ENCODE measurements at regions not wholly inside any gene's neighbourhood (a gene's known extent, or its start where the extent isn't known, plus 50 kb on each side); places are given as distances from the start of the nearest gene placed in this dataset.

DNA sequence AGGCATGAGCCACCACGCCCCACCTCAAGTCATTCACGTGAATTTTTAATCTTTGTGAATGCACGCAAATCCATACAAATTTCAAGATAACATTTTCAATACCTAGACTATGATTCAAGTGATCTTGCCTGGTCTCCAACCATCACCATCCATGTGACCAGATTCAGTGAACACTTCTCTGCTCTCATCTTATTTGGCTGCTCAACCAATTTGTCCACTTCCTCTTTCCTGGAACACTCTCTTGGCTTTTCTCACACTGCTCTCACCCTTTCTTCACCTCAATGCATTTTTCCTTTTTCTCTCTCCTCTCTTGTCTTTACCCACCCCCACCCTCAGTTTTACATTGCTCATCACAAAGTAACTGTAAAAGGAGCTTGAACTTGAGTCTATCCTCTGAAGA is 354.7 kb upstream of the KIF2A start:
- intact Hi-C loops (cut with DNase I), result no loop called here
- DNase-seq, result no peak
- no peak for ATAC-seq (ENCODE audit: poor library complexity)

DNA sequence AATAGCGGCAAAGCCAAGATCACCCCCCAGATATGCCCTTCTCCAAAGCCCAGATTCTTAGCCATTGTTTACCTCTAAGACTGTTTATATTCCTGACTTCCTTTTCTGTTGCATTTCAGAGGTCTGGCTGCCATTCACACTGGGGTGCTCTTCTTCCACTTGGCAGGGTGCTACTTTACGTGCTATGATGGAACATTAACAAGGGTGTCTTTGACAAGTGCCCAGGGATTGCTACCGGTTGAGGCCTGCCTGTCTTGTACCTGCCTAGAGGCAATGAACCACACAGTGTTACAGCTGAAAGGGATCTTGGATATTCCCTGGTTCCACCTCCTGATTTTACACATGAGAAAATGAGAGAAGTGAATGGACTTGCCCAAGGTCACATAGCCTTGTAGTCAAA is 352.1 kb upstream of the KIF2A start:
- DNase-seq, result no peak
- ATAC-seq (ENCODE audit: poor library complexity), result no peak
- intact Hi-C loops (cut with DNase I), result no loop called here

DNA sequence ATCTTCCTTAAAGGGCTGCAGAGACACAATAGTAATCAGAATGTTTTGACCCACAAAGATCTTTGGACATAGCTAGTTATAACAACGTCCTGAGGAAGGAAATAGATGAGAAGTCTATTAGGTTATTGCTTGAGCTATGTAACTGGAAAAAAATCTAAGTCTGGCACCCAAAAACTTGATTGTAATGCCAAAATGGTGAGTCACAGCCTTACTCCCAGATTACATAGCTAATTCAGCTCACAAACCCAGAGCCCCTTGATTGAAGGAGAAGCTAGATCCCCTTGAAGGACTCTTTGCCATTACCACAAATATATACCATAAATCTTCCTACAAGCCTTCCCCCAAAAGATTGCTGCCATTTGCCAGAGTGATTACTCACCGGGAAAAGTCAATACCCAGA is 341.8 kb upstream of the KIF2A start:
- intact Hi-C loops (cut with DNase I), result no loop called here
- ATAC-seq (ENCODE audit: poor library complexity), result no peak

DNA sequence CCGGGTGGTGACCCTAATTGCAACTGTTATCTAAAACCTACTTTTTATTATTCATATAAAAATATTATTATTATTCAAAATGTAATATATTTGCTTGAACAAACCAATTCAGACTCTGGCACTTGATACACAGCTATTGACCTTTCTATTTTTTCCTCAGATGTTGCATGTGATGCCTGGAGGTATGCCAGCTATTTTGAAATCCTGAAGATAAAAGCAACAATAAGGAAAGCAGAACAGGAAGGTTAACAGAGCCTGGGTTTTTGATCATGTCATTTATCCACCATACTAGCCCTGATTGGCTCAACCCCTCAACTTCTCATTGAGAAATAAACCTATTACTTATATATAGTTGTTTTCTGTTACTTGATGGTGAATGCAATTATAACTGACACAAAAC is 340.9 kb upstream of the KIF2A start:
- ATAC-seq (ENCODE audit: poor library complexity), result no peak

More for the DNA sequence above, 341.8 kb upstream of the KIF2A start:
- DNase-seq, result no peak

DNA sequence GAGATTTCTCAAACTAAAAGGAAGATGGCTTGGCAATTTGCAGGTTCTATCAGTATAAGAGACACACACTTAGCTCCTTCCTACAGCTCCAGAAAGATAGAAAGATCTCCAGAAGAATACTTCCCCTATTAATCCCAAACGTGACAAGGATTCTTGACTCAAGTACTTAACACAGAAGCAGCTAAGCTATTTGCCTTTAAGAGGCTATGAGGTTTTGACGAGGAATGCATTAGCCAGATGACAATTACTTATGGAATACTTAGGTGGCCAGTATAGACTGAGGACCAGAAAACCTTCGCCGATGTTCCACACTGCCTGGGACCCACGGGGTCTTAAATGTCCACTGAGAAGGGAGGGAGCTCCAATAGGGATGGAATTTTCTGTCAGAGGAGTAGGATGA is 340.5 kb upstream of the KIF2A start:
- intact Hi-C loops (cut with DNase I), result no loop called here
- no peak for DNase-seq
- no peak for ATAC-seq (ENCODE audit: poor library complexity)

More for the DNA sequence above, 340.9 kb upstream of the KIF2A start:
- intact Hi-C loops (cut with DNase I), result no loop called here
- no peak for DNase-seq

DNA sequence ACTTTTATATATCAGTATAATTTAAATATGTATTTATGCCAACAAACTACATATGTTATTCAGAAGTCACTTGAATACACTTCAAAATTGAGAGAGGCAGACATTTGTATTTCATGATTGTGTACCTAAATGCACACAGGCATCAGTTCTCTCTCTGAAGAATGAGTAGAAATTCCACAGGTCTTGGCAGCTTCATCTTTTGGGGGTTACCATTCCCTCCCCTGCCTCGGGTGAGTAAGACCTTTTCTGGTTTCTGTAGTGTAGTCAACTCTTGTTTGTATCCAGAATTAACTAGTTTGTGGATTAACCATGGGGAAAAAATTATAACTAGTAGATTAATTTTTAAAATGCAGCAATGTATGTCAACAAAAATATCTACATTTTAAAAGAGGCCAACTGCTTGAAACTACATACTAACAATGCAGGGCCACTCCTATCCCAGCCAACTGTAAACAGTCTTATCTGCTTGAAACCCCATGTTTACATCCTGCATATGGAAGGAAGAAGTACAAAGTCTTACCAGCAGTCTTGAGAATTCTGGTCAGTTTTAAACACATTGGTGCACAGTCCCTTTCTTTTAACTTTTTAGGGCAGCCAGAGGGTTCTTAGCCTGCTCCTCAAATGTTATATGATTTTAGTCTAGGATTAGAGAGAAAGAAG is 339.6 kb upstream of the KIF2A start:
- ATAC-seq (ENCODE audit: poor library complexity), result no peak
- no peak for DNase-seq
- intact Hi-C loops (cut with DNase I), result no loop called here

DNA sequence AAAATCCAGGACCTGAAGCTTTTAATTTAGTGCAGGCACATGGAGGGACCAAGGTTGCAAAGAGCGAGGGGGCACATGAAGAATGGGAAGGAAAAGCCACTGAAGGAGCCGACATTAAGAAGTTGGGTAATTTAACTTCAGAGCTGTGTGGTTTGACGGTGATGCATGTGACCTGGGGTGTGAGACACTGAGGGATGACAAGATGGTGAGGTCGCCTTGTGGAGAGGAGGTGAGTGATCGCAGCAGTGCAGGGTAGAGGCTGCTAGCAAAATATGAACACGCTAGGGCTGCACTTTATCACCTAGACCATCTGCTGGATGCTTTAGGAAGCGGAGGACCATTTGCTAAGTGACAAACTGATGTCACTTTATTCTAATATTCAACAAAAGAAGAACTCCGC is 339.0 kb upstream of the KIF2A start:
- intact Hi-C loops (cut with DNase I), result no loop called here
- DNase-seq (no peak), ATAC-seq (ENCODE audit: poor library complexity) (no peak)

DNA sequence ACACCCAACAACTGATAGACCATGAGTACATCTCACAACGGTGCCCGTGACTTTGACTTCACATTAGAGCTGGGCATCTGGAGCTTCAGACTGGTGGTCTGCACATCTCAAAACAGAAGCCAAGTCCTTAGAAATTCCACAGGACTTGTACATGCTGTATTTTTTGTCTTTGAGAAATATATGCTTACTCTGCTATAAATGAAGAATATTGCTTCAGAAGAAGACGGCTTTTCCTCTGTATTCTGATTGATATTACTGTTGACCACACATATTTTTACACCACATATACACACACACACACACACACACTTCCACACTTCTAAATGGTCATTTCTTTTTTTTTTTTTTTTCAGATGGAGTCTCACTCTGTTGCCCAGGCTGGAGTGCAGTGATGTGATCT is 338.3 kb upstream of the KIF2A start:
- DNase-seq, result no peak
- intact Hi-C loops (cut with DNase I), result no loop called here
- no peak for ATAC-seq (ENCODE audit: poor library complexity)

DNA sequence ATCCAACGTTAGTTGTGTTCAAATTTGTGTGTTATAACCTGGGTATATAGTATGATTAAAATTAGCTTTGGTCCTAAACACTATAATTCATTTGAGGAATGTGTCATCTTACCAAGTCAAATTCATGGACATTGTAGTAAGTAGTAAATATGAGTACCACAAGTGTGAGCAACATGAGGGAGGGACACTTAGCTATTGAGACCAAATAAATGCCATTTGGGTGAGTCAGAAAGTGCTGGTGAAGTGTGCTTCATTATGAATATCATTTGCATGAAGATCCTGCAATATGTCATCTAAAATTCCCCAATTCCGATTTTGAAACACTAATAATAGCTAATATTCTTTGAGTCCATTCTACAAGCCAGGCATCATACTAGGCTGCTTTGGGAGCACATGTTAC is 336.7 kb upstream of the KIF2A start:
- ATAC-seq (ENCODE audit: poor library complexity) (no peak), DNase-seq (no peak)
- intact Hi-C loops (cut with DNase I), result no loop called here

DNA sequence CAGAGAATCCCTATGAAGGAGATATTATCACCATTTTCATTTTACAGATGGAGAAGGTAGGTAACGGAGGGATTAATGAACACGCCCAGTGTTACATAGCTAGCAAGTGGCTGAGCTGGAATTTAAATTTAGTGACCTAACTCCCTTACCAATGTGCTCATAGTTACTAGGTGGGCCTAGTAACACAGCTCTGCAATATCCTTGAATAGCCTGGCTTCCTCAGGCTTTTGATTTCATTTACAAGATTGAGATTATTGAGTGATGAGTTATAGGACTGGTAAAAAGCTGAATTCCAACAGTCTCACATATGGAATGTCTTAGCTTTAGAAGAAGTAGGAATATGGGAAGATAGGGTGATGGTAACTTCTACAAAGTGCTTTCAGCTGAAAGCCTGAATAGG is 336.3 kb upstream of the KIF2A start:
- DNase-seq (no peak), ATAC-seq (ENCODE audit: poor library complexity) (no peak)
- intact Hi-C loops (cut with DNase I), result no loop called here

DNA sequence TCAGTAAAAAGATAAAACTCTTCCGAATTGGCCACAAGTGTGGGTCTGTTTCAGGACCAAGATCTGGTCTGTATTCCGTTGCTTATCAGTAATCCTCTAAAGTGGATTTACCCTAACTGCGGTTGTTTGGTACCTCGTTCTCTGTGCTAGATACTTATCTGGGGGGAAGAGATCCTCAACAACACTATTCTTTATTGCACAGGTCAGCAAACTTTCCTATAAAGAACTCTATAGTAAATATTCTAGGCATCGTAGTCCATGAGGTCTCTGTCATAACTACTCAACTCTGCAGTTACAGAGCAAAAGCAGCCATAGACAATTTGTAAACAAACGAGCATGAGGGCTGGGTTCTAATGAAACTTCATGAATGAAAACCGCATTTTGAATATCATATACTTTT is 335.8 kb upstream of the KIF2A start:
- no peak for DNase-seq
- ATAC-seq (ENCODE audit: poor library complexity), result no peak
- intact Hi-C loops (cut with DNase I), result no loop called here

DNA sequence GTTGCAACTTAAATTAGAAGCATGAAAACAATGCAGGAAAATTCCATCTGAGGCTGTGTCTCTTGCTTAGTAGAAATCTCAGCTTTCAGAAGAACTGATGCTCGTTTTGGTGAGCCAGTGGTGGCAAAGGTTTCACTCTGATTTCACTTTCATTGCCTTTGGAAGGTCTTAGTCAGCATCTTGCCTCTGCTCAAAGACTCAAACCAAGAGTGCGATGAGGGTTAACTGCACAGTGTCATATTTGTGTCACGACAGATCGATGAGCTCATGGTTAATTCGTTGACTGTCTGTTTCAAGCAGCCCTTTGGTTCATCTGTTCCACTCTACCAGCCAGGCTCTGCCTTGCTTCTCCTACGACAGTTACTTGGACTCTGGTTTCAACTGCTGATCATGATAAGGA is 331.3 kb upstream of the KIF2A start:
- DNase-seq, result no peak
- ATAC-seq (ENCODE audit: poor library complexity), result no peak
- intact Hi-C loops (cut with DNase I), result no loop called here

DNA sequence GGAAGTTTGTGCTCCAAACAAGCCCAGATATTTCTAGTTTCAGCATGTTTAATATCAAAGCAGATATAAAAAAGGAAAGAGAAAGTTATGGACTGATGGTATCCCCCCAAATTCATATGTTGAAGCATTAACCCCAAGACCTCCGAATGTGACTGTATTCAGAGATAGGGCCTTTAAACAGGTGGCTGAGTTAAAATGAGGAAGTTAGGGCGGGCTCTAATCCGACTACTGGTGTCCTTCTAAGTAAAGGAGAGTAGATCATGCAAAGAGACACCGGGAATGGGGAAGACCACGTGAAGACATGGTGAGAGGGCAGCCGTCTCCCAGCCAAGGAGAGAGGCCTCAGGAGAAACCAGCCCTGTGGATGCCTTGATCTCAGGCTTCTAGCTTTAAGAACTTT is 324.1 kb upstream of the KIF2A start:
- no peak for ATAC-seq (ENCODE audit: poor library complexity)
- intact Hi-C loops (cut with DNase I), result no loop called here

DNA sequence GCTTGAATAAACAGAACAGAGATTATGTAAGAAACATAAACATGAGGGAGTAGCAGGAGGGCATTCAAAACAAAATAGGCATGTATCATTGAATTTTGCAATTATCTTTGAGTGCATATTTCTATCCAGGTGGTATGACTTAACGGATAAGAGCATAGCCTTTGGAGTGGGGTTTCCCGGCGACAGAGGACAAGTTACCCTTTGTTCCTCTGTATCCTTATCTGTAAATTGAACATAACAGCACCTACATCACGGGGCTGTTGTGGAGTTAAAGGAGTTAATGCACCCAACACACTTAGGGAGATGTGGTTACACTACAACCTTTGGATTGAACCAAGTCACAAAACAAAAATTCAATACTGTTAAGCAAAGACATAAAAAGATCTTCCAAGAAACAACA is 314.6 kb upstream of the KIF2A start:
- intact Hi-C loops (cut with DNase I), result no loop called here
- no peak for ATAC-seq (ENCODE audit: poor library complexity)
- no peak for DNase-seq

More for the DNA sequence above, 324.1 kb upstream of the KIF2A start:
- DNase-seq, result no peak

DNA sequence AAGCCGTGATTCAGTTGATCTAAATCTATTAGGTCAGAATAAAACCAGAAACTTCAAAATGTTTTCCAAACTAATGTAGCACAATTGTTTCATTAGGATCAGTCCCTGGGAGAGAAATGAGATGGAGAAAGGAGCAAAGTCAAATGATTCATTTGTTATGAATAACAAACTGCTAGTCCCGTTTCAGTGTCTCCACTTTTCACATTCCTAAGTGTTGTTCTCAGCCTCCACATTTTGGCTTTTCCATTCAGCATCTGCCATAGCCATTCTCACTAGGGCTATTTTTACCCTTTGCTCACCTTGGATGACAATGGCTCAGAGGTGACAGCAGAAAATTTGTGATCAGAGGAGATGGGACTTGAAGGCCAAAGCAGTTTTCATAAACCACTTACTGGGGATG is 314.1 kb upstream of the KIF2A start:
- DNase-seq, result no peak
- no peak for ATAC-seq (ENCODE audit: poor library complexity)
- intact Hi-C loops (cut with DNase I), result no loop called here

DNA sequence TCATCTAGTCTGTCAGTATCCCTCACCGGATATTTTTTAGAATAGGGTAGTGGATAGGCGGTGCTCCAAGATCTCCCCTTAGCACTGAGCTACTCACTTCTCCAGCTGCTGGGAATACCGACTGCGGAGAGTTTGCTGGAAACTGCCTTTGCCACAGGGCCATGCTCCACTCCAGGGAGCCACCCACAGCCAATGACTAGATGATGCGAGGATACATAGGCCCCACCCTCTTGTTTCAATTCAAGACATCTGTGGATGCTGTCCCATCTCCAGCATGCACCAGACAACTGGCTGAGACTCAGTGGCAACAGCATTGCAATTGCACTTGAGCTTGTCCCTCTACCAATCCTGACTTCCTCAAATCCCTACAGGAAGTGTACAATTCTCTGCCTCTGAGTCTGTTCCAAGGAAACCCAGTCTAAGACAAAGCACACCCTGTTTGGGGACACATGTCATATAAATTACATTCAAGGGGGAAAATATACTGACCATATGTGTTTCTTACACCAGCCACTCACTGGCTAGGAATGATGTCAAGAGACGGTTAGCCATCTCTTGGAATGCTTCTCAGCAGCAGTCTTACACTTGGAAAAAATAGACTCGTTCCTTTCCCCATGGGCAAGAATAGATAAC is 312.6 kb upstream of the KIF2A start:
- ATAC-seq (ENCODE audit: poor library complexity), result no peak

DNA sequence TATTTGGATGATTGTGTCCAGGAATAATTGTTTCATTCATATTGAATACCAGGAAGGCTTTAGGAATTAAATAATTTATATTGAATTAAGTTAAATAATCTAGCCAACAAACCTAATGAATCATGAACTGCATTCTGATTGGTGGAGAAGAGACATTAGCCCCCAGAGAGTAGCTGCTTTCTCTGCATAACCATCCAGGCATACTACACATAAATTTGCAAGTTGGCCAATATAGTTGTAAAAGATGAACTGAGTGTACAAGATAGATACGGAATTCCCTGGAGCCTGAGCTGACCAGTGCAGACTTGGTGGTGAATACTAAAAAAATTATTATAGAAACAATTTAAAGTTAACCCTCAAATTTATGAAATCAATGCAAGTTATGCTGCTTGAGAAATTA is 311.8 kb upstream of the KIF2A start:
- DNase-seq (no peak), ATAC-seq (ENCODE audit: poor library complexity) (no peak)
- intact Hi-C loops (cut with DNase I), result no loop called here

More for the DNA sequence above, 312.6 kb upstream of the KIF2A start:
- no peak for DNase-seq
- intact Hi-C loops (cut with DNase I), result no loop called here

DNA sequence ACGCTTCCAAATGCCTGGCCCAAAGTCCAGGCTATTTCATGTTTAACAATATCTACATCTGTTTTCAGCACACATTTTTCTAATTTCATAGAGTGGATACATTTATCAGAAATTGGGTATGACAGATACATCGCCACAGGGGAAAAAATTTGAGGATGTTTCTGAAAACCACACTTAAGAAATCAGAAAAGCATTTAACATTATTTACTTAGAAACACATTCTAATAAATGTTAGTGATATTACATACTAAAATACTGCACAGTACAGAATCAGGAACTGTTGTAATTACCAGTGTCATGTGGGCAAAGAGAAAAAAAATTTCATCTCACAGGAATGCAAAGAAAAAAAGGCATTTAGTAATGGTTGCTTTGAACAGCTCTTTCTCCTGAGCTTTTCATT is 310.5 kb upstream of the KIF2A start:
- intact Hi-C loops (cut with DNase I), result no loop called here
- DNase-seq, result no peak

DNA sequence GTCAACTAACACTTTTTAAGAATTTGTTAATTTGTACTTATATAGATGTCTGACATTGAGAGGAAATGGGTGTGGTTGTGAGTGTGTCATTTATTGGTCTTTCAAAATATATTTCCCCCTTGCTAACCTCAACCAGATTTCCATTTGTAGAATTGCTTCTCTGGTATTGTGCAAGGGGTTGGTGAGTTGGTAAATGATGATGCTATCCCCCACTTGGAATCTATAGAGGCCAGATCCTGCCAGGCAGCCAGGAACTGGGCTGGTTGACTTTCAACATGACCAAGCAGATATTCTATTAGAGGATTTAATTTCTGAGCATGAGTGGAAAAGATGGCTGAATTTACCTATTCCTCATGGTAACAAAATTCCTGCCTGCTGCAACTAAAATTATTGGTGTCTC is 306.6 kb upstream of the KIF2A start:
- intact Hi-C loops (cut with DNase I), result no loop called here
- DNase-seq (no peak), ATAC-seq (ENCODE audit: poor library complexity) (no peak)

More for the DNA sequence above, 310.5 kb upstream of the KIF2A start:
- no peak for ATAC-seq (ENCODE audit: poor library complexity)

DNA sequence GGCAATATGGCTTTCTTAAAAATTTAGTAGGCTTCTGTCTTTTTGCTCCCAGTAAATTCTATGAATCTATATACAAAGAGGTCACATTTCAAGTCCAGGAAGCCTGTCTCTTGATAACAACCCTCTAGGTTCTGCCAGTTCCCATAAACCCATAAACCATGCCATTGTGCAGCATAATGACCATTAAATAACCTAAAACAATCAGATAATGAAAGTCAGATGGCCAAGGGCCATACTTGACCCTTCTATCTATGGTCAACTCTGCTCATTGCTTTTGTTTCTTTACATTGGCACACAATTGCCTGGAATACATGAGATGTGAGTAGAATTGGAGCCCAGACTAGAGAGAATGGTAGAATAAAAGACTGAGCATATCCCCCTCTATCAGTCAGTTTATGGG is 305.4 kb upstream of the KIF2A start:
- ATAC-seq (ENCODE audit: poor library complexity), result no peak
- DNase-seq, result no peak
- intact Hi-C loops (cut with DNase I), result no loop called here

DNA sequence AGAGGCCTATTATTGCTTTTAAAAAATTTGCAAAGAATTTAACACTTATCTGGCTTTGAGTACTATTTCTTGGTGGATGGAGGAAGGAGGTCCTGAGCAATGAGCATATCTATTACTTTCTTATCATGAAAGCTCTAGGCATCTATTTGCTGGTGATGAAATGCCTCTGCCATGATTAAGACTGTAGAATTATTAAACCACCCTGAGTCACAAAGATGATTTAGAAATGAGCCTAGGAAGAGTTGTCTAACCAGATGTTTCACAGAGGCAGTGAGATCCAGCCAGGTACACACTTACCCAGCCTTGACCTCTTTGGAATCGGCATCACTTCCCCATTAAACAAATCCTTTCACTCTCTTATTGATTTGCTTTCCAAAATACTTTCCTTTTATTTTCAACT is 304.4 kb upstream of the KIF2A start:
- DNase-seq (no peak), ATAC-seq (ENCODE audit: poor library complexity) (no peak)
- intact Hi-C loops (cut with DNase I), result no loop called here

All from Right ventricle myocardium superior (tissue), 1 donor.